HG02763 (cell line): ENCODE measurements at regions not wholly inside any gene's neighbourhood (a gene's known extent, or its start where the extent isn't known, plus 50 kb on each side); places are given as distances from the start of the nearest gene placed in this dataset.
"Not testable (repeated sequence)": the region's sequence is repeated elsewhere in the genome, so short reads cannot be mapped to it uniquely, and the experiment has no call there.

ENCODE experiments used
- ATAC-seq: cut with Tn5 transposase; IDR thresholded peaks from one replicate; pipeline ENCODE4 v1.9.1; 2021; ENCODE audit warnings: mild to moderate bottlenecking, moderate library complexity; ENCODE audit not compliant: unreplicated experiment

GRCh38 chr10:125257521-125258108, 97.3 kb upstream of the CTBP2 start:
- ATAC-seq = no peak

DNA sequence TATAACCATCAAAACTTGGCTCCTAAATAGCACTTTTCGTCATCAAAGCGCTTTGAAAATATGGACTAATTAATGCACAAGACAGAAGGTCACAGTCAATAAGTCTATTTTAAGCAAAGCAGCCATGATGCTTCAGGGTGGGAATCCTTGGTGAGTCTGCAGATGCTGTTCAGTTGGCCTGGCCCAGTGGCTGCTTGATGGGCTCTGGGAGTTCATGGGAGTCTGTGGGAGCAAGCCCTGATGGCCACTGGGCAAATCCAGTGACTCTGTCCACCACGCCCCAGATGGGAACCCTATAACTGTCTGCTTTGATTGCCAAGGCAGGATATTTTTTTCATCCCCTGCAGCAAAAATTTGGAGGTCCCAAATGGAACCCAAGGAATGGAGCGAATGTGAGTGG, 95.7 kb upstream of the CTBP2 start:
- no peak for ATAC-seq

DNA sequence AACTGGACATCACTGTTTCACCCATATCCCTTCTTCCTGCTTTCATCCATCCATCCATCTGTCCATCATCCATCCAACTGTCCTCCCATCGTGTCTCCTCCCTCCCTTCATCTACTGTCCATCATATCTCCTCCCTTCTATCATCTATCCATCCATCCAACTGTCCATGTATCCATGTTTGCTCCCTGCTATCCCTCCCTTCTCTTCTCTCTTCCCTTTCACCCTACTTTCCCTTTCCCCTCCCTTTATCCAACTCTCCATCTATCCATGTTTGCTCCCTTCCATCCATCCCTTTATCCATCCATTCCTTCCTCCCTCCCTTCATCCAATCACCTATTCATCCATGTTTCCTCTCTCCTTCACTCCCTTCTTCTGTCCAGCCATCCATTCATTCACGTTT, 92.6 kb upstream of the CTBP2 start:
- no peak for ATAC-seq

DNA sequence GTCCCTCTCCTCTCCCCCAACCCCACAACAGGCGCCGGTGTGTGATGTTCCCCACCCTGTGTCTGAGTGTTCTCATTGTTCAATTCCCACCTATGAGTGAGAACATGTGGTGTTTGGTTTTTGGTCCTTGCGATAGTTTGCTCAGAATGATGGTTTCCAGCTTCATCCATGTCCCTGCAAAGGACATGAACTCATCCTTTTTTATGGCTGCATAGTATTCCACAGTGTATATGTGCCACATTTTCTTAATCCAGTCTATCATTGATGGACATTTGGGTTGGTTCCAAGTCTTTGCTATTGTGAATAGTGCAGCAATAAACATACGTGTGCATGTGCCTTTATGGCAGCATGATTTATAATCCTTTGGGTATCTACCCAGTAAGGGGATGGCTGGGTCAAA, 90.5 kb upstream of the CTBP2 start:
- not testable (repeated sequence) for ATAC-seq

DNA sequence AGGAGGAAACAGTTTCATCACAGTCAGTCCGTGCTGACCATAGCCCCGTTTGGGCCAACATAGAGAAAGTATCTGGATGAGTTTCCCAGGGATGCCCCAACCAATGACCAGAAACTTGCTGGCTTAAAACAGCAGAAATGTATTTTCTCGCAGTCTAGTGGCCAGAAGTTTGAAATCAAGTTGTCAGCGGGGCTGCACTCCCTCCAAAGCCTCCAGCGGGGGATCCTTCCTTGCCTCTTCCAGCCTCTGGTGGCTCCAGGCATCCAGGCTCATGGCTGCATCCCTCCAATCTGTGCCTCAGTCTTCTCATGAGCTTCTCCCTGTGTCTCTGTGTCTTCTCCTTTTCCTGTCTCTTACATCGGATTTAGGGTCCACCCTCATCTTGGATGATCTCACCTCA, 89.6 kb upstream of the CTBP2 start:
- no peak for ATAC-seq

DNA sequence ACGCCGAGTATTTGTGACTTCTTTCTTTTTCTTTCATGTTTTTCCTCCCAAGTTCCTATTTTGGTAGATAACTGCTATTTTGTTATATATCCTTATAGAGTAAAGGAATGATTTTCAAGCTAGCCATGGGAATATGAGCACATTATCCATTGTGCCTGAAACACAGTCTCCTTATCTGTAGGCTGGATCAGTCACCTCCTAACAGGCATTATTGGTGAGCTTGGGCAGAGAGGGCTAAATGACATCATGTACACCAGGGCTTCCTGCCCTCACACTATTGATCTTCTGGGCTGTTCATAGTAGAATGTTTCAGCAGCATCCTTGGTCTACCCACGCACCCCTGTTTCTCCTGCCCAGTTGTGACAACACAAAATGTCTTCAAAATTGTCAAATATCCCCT, 88.1 kb upstream of the CTBP2 start:
- ATAC-seq = no peak

DNA sequence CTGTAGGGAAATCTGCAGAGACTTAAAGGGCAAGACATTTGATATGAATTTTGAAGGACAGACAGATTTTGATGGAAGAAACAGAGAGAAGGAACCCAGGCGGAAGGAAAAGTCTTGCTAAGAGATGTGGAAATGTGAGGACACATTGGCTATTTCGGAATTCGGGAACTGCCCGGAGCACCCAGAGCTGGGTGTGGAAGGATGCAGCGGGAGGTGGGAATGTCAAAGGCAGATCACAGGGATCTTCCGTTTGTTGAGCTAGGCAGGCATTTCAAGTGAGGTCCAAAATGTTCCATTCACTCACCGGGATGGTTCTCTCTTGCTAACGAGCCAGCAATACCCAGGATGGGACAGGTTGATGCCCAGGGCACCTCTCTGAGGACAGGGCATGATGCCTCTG, 87.2 kb upstream of the CTBP2 start:
- no peak for ATAC-seq

- ATAC-seq = no peak
Observed at GRCh38 chr10:125243532-125244253, 83.3 kb upstream of the CTBP2 start.

GRCh38 chr10:125238682-125239081, 78.3 kb upstream of the CTBP2 start:
- ATAC-seq = no peak

DNA sequence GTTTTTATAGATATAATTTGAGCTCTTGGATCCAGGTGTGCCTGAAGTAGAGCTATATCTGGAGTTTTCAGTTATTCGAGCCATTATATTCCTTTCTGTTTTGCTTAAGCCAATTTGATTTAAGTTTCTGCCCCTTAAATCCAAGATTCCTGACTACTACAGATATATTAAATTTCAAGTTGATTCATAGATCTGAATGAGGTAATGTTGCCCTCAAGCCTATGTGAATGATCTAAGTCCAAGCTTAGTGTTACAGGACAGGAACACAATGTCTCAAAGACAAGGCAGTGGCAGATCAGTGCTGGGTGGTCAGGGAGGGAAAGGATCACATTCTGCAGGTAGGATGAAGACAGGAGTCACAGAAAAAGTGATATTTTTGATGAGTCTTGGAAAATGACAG, 75.7 kb upstream of the CTBP2 start:
- no peak for ATAC-seq

DNA sequence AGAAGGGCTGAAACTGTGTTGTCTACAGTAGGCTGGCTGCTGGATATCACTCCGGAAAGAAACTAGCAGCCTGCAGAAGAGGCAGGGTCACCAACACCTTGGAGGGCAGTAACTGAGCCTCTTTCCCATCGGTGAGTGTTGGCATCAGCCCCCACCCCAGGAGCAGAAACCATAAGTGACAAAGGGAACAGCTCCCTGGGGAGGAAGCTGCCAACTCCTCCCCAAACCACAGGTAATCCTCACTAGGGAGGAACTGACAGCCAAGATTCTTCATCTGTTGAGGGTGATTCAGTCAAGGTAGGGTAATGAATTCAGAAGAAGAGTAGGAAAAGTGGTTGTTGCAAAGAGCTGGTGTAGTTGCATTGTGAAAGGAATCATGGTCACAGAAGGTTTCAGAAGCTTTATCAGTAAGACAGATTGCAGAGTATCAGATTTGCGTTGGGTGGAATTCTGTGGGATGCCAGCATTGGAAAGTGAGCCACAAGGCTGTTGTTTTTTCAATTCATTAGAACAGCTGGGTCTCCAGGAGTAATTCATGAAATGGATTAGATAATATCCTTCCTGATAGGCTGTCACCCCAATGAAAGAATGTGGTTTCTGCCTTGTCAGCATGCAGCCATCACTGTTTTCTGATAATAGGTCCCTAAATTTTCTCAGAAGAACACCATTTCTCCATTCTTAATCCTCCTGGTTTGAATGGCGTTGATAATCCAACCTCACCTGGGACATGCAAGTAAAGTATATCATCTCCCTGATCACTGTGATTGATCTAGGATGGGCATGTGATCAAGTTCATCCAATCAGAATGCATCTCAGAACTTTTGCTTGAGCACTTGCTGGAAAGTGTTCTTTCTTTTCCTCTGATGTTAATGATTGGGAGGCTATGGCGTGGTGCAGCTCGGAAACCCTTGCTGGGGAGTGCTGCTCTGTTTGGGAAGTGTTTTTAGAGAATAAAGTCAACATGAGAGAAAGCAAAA, 75.0 kb upstream of the CTBP2 start:
- no peak for ATAC-seq

- ATAC-seq = not testable (repeated sequence)
Observed at GRCh38 chr10:125234576-125234975, 74.2 kb upstream of the CTBP2 start.

DNA sequence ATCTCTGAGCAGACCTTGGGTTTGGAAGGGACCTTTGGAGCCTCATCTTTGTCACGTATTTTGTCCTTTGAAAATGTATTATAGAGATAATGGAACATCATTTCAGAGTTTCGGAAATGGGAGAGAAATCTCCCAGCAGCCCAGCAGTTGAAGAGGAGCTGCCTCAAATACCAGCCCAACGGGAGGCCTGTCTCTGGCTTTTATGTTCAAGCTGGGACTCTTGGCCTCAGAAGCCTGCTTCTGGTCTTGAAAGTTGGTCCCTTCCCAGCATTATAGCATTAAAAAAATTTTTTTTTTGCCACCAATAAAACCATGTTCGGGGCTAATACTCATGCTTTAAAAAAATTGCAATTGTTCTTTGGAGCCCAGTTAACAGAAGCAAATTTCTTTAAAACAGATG, 73.4 kb upstream of the CTBP2 start:
- no peak for ATAC-seq

DNA sequence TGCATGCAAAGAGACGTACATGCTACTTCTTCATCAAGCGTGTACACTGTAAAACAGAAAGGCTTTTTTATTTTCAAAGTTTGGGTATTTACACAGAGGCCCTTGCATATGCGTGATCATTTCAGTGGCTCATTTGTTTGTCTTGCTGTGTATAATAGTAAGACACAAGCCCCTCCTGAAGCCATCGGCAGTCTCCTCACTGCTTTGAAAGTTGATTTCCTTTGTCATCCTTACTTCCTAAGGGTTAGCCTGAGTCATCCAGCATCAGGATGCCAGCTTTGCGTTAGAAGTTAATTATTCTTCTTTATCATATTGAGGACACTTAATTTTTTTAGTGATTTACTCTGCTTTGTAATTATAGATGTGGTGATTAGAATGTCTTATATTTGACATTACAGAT, 72.5 kb upstream of the CTBP2 start:
- no peak for ATAC-seq

GRCh38 chr10:125231813-125232475, 71.6 kb upstream of the CTBP2 start:
- no peak for ATAC-seq

DNA sequence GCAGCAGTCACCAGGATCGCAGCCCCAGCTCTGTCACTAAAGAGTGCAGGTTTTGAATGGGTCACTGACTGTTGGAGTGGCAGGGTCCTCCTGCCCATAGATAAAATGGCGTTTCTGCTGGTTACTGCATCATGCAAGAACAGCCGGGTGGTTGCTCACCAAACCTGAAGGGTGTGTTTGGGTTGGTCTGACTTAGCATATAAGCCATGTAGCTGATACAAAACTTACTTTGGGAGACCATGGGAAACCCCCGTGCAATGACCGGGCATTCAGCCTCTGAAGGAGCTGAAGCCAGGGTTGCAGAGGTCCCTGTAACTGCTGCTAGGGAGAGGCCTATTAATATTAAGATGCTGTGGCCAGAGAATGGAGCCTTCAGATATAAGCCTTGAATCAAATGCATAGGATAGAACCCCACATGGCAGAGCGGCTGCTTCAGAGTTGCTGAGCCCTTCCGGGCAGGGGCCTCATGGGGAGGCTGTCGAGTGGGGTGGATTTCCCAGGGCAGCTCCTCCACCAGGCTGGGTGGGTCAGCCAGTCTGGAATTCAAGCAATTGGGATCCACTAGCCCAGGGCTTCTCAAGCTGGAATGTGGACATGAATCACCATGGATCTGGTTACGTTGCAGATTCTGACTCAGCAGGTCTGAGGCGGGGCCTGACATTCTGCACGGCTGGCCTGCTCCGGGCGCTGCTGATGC, 70.9 kb upstream of the CTBP2 start:
- no peak for ATAC-seq

DNA sequence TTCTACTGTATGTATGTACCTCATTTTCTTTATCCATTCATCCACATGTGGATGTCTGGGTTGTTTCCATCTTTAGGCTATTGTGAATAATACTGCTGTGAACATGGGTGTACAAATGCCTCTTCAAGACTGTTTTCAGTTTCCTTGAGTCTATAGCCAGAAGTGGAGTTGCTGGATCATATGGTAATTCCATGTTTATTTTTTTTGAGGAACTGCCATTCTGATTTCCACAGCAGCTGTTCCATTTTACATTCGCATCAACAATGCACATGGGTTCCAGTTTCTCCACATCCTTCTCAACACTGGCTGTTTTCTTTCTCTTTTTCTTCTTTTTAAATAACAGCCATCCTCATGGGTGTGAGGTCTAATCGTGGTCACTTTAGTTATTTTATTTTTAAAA, 69.9 kb upstream of the CTBP2 start:
- ATAC-seq = no peak

DNA sequence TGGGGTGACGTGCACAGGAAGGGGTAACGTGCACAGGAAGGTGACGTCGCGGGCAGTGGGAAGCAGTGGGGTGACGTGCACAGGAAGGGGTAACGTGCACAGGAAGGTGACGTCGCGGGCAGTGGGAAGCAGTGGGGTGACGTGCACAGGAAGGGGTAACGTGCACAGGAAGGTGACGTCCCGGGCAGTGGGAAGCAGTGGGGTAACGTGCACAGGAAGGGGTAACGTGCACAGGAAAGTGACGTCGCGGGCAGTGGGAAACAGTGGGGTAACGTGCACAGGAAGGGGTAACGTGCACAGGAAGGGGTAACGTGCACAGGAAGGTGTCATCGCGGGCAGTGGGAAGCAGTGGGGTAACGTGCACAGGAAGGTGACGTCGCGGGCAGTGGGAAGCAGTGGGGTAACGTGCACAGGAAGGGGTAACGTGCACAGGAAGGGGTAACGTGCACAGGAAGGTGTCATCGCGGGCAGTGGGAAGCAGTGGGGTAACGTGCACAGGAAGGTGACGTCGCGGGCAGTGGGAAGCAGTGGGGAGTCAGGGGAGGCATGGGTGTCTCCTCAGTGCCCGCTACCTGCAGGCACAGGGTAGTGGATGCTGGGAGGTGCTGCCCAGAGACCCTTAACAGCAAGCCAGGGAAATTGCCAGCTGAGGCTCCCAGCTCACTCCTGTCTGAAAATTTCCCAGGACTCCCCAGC, 68.0 kb upstream of the CTBP2 start:
- ATAC-seq = not testable (repeated sequence)

- ATAC-seq = no peak
Observed at GRCh38 chr10:125227546-125227945, 67.2 kb upstream of the CTBP2 start.

- no peak for ATAC-seq
Observed at GRCh38 chr10:125226823-125227222, 66.5 kb upstream of the CTBP2 start.
